ENCODE measurements at regions not wholly inside any gene's neighbourhood (a gene's known extent, or its start where the extent isn't known, plus 50 kb on each side); places are given as distances from the start of the nearest gene placed in this dataset.

GRCh38 chr10:47146572-47146971 is 153.4 kb upstream of the GDF10 start:
- TF ChIP-seq, protein P1, sequence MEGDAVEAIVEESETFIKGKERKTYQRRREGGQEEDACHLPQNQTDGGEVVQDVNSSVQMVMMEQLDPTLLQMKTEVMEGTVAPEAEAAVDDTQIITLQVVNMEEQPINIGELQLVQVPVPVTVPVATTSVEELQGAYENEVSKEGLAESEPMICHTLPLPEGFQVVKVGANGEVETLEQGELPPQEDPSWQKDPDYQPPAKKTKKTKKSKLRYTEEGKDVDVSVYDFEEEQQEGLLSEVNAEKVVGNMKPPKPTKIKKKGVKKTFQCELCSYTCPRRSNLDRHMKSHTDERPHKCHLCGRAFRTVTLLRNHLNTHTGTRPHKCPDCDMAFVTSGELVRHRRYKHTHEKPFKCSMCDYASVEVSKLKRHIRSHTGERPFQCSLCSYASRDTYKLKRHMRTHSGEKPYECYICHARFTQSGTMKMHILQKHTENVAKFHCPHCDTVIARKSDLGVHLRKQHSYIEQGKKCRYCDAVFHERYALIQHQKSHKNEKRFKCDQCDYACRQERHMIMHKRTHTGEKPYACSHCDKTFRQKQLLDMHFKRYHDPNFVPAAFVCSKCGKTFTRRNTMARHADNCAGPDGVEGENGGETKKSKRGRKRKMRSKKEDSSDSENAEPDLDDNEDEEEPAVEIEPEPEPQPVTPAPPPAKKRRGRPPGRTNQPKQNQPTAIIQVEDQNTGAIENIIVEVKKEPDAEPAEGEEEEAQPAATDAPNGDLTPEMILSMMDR (optimal IDR thresholded peaks at IDR 0.05 in 1 of 3, IDR thresholded peaks at IDR 0.05 in 1 of 3, conservative IDR thresholded peaks at IDR 0.05 in 1 of 3; ENCODE audit: extremely low read depth in 1 of 3, insufficient read depth in 2 of 3, low read length in 3 of 3): no peak
- TF ChIP-seq EZH2 (IDR thresholded peaks at IDR 0.05; ENCODE audit: low read length): no peak
